ENCODE measurements at regions not wholly inside any gene's neighbourhood (a gene's known extent, or its start where the extent isn't known, plus 50 kb on each side); places are given as distances from the start of the nearest gene placed in this dataset.

GRCh38 chr22:27019827-27020226 lies 362.4 kb downstream of the MIAT start:
- Histone ChIP-seq H3K56ac (ENCODE audit: insufficient read length, low read depth, low read length) (no peak overlapping the region), H2BK15ac (ENCODE audit: low read depth, low read length) (no peak overlapping the region), H4K20me1 (ENCODE audit: control insufficient read depth, insufficient read depth, insufficient read length) (no peaks in the 10 kb centered on the region), H3K14ac (ENCODE audit: insufficient read depth, low read length) (no peak overlapping the region), H2AK5ac (ENCODE audit: insufficient read length, low read length) (no peak overlapping the region), H4K5ac (ENCODE audit: insufficient read length, low read depth, low read length) (no peak overlapping the region), H3K27ac (ENCODE audit: insufficient read length, low read depth, low read length) (no peak overlapping the region), H2BK120ac (ENCODE audit: low read depth, low read length, poor library complexity, severe bottlenecking) (no peak overlapping the region), H3K23ac (ENCODE audit: insufficient read length, low read depth, low read length) (no peak overlapping the region), H3K23me2 (ENCODE audit: insufficient read length, low read depth, low read length, poor library complexity, severe bottlenecking) (no peaks in the 10 kb centered on the region), H2AFZ (ENCODE audit: low read length) (no peak overlapping the region), H3K18ac (ENCODE audit: insufficient read length, low read depth, low read length) (no peak overlapping the region), H2BK5ac (ENCODE audit: insufficient read length, low read length) (no peak overlapping the region), H3K4ac (ENCODE audit: low read depth, low read length) (no peak overlapping the region), H3K27me3 (ENCODE audit: insufficient read depth, low read length) (no peaks in the 10 kb centered on the region), H2BK20ac (ENCODE audit: low read depth, low read length, poor library complexity, severe bottlenecking) (no peak overlapping the region), H4K91ac (ENCODE audit: insufficient read length, low read depth, low read length) (no peak overlapping the region), H3K4me1 (ENCODE audit: insufficient read depth, low read length) (no peaks in the 10 kb centered on the region), H4K8ac (replicated peaks; ENCODE audit: insufficient read length, low read depth, low read length) (no peak overlapping the region), H3K9ac (ENCODE audit: extremely low read depth, insufficient read length, low read length) (no peak overlapping the region), H3K9me3 (ENCODE audit: control insufficient read depth, low read depth, low read length) (no peaks in the 10 kb centered on the region), H2BK12ac (ENCODE audit: insufficient read length, low read depth, low read length) (no peak overlapping the region), H3K79me2 (ENCODE audit: insufficient read depth, low read length) (no peaks in the 10 kb centered on the region), H3T11ph (ENCODE audit: low read length) (no peak overlapping the region), H3K4me2 (ENCODE audit: insufficient read depth, insufficient read length, low read length) (no peak overlapping the region), H3K79me1 (ENCODE audit: insufficient read depth, low read depth, low read length, poor library complexity, severe bottlenecking) (no peaks in the 10 kb centered on the region)
- Mint-ChIP-seq H3K36me3 (ENCODE audit: insufficient read depth in 1 of 3, low read depth in 3 of 3) (no peaks in the 10 kb centered on the region), H3K4me1 (peaks cover 7 to 28% of the 10 kb centered on the region in 2 experiments), H3K27me3 (ENCODE audit: low read depth) (peaks cover 21% of the 10 kb centered on the region), H3K9me3 (no peaks in the 10 kb centered on the region), H3K27ac (0 out of 7 replicates have a peak overlapping the region, but pooled peaks of 1 of the 3 experiments have one; percentile 46), H3K4me3 (no peak overlapping the region)
- TF ChIP-seq, protein P1, sequence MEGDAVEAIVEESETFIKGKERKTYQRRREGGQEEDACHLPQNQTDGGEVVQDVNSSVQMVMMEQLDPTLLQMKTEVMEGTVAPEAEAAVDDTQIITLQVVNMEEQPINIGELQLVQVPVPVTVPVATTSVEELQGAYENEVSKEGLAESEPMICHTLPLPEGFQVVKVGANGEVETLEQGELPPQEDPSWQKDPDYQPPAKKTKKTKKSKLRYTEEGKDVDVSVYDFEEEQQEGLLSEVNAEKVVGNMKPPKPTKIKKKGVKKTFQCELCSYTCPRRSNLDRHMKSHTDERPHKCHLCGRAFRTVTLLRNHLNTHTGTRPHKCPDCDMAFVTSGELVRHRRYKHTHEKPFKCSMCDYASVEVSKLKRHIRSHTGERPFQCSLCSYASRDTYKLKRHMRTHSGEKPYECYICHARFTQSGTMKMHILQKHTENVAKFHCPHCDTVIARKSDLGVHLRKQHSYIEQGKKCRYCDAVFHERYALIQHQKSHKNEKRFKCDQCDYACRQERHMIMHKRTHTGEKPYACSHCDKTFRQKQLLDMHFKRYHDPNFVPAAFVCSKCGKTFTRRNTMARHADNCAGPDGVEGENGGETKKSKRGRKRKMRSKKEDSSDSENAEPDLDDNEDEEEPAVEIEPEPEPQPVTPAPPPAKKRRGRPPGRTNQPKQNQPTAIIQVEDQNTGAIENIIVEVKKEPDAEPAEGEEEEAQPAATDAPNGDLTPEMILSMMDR (conservative IDR thresholded peaks at IDR 0.05) = no peak
- DNase-seq = no peak
- no CpG with 5 or more reads among the region's 4 CpGs for WGBS (ENCODE audit: extremely low coverage, insufficient read length, low lambda C conversion rate)
